ENCODE measurements at regions not wholly inside any gene's neighbourhood (a gene's known extent, or its start where the extent isn't known, plus 50 kb on each side); places are given as distances from the start of the nearest gene placed in this dataset.

GRCh38 chr6:88477413-88477812 is 311.3 kb upstream of the CNR1 start:
- TF ChIP-seq POLR2A (IDR thresholded peaks at IDR 0.05) (no peak), CTCF (IDR thresholded peaks at IDR 0.05) (no peak), EP300 (IDR thresholded peaks at IDR 0.05) (no peak)
- Histone ChIP-seq H3K27me3 (no peaks in the 10 kb centered on the region), H3K4me3 (no peak overlapping the region), H3K36me3 (no peaks in the 10 kb centered on the region), H3K27ac (no peak overlapping the region), H3K4me1 (peaks cover 0 to 5% (median 0%) of the 10 kb centered on the region in 4 donors), H3K9me3 (no peaks in the 10 kb centered on the region)
- 62 to 85% methylated on average over 3 of the region's 3 CpGs for WGBS, 2 donors
- DNase-seq (ENCODE audit: low spot score in 2 of 2) = no peak

- WGBS, 2 donors = 78 to 80% methylated on average over 2 of the region's 2 CpGs
- no peak for DNase-seq (ENCODE audit: low spot score in 2 of 2)
- no peaks in the 10 kb centered on the region for H3K27me3 ChIP-seq
- no peaks in the 10 kb centered on the region for H3K9me3 ChIP-seq
- TF ChIP-seq EP300 (IDR thresholded peaks at IDR 0.05) (no peak), POLR2A (IDR thresholded peaks at IDR 0.05) (no peak), CTCF (IDR thresholded peaks at IDR 0.05) (no peak)
- H3K4me3 ChIP-seq = no peak overlapping the region
- H3K27ac ChIP-seq = no peak overlapping the region
- no peaks in the 10 kb centered on the region for H3K36me3 ChIP-seq
- peaks cover 0 to 5% (median 0%) of the 10 kb centered on the region in 4 donors for H3K4me1 ChIP-seq
Observed at GRCh38 chr6:88476388-88476787, 310.2 kb upstream of the CNR1 start.

- no peak for TF ChIP-seq EP300 (IDR thresholded peaks at IDR 0.05)
- TF ChIP-seq POLR2A (IDR thresholded peaks at IDR 0.05) = no peak
- TF ChIP-seq CTCF (IDR thresholded peaks at IDR 0.05) = no peak
- Histone ChIP-seq H3K36me3 (no peaks in the 10 kb centered on the region), H3K27me3 (no peaks in the 10 kb centered on the region), H3K27ac (no peak overlapping the region), H3K9me3 (no peaks in the 10 kb centered on the region), H3K4me3 (no peak overlapping the region), H3K4me1 (peaks cover 0 to 5% (median 0%) of the 10 kb centered on the region in 4 donors)
- DNase-seq (ENCODE audit: low spot score in 2 of 2) = no peak
Observed at GRCh38 chr6:88474720-88475119, 308.6 kb upstream of the CNR1 start.

- H3K27me3 ChIP-seq = no peaks in the 10 kb centered on the region
- no peak overlapping the region for H3K27ac ChIP-seq
- H3K9me3 ChIP-seq = no peaks in the 10 kb centered on the region
- H3K36me3 ChIP-seq = no peaks in the 10 kb centered on the region
- no peak overlapping the region for H3K4me3 ChIP-seq
- peaks cover 0 to 5% (median 0%) of the 10 kb centered on the region in 4 donors for H3K4me1 ChIP-seq
- no peak for DNase-seq (ENCODE audit: low spot score in 2 of 2)
- WGBS, 2 donors = 25 to 31% methylated on average over 2 of the region's 2 CpGs
- TF ChIP-seq EP300 (IDR thresholded peaks at IDR 0.05) (no peak), POLR2A (IDR thresholded peaks at IDR 0.05) (no peak), CTCF (IDR thresholded peaks at IDR 0.05) (no peak)
Observed at GRCh38 chr6:88473589-88473988, 307.4 kb upstream of the CNR1 start.

GRCh38 chr6:88472851-88473525 is 306.8 kb upstream of the CNR1 start:
- Histone ChIP-seq H3K36me3 (no peaks in the 10 kb centered on the region), H3K27ac (no peak overlapping the region), H3K4me3 (no peak overlapping the region), H3K27me3 (no peaks in the 10 kb centered on the region), H3K4me1 (peaks cover 0 to 5% (median 0%) of the 10 kb centered on the region in 4 donors), H3K9me3 (no peaks in the 10 kb centered on the region)
- 43 to 49% methylated on average over 11 of the region's 11 CpGs for WGBS, 2 donors
- TF ChIP-seq EP300 (IDR thresholded peaks at IDR 0.05) (no peak), POLR2A (IDR thresholded peaks at IDR 0.05) (no peak), CTCF (IDR thresholded peaks at IDR 0.05) (no peak)
- no peak for DNase-seq (ENCODE audit: low spot score in 2 of 2)

All from tibial nerve (tissue), 4 donors.